GM12878 (cell line): ENCODE measurements at regions not wholly inside any gene's neighbourhood (a gene's known extent, or its start where the extent isn't known, plus 50 kb on each side); places are given as distances from the start of the nearest gene placed in this dataset.

Source experiments
- ATAC-seq: fragments of 200-7000 bp; cut with Tn5 transposase; 3 replicates; pipeline ENCODE4 v1.9.1; 2020; ENCODE audit warnings: mild to moderate bottlenecking, moderate library complexity
- BruUV-seq: library from RNA; stranded (reverse); fragments of 400-500 nt; replicated peaks from 2 replicates; lab custom pipeline; 2021; lab: Mats Ljungman, UMichigan
- CTCF ChIA-PET: fragments of 300-600 bp; sonication (Branson Sonifier 250); formaldehyde crosslinking; extraction: SDS; loops from one replicate; lab custom pipeline; 2021; ENCODE audit warnings: inconsistent platforms; lab: Yijun Ruan, JAX
- POLR2A ChIA-PET: fragments of 350-600 bp; formaldehyde crosslinking; extraction: SDS; loops from one replicate; lab custom pipeline; 2021; ENCODE audit warnings: inconsistent platforms; lab: Charles Lee
- RAD21 ChIA-PET: fragments of 300-600 bp; sonication (Branson Sonifier 250); formaldehyde crosslinking; loops from one replicate; lab custom pipeline; 2023; ENCODE audit warnings: antibody characterized with exemption; ENCODE audit not compliant: unreplicated experiment; lab: Charles Lee
- SMC1A ChIA-PET: fragments of 300-600 bp; sonication (Branson Sonifier 250); formaldehyde crosslinking; loops from one replicate; lab custom pipeline; 2023; ENCODE audit not compliant: unreplicated experiment, uncharacterized antibody; lab: Charles Lee
- DNase-seq: peaks from one replicate; pipeline ENCODE4 v3.0.0-alpha.2; 2011; ENCODE audit warnings: low read depth, low spot score
- FAIRE-seq: peaks from 3 replicates; lab custom pipeline; 2011; peaks lifted over from hg19 to GRCh38; lab: Jason Lieb, UNC
- H2AFZ ChIP-seq: 2 replicates; pipeline ENCODE4 v1.6.0; 2011; ENCODE audit warnings: low read depth, low read length, control low read depth; ENCODE audit not compliant: control insufficient read depth
- H3K27ac ChIP-seq: 2 replicates; pipeline ENCODE4 v1.5.1; 2011; ENCODE audit warnings: control low read depth; ENCODE audit not compliant: control insufficient read depth, insufficient read depth
- H3K27me3 ChIP-seq, 2 experiments: replicated peaks in 1 of 2; 2 replicates each; pipeline versions ENCODE4 v1.6.0 to v1.6.1; 2011; ENCODE audit warnings: low read length in 1 of 2; ENCODE audit not compliant: control insufficient read depth in 2 of 2, insufficient read depth in 2 of 2
- H3K36me3 ChIP-seq, 2 experiments: 2 replicates each; pipeline ENCODE4 v1.5.1; 2011; ENCODE audit warnings: low read length in 1 of 2; ENCODE audit not compliant: control insufficient read depth in 2 of 2, insufficient read depth in 2 of 2
- H3K4me1 ChIP-seq: 2 replicates; pipeline ENCODE4 v1.6.1; 2011; ENCODE audit warnings: mild to moderate bottlenecking, low read length, moderate library complexity, mixed read lengths; ENCODE audit not compliant: control insufficient read depth, insufficient read depth
- H3K4me2 ChIP-seq: 2 replicates; pipeline ENCODE4 v1.6.0; 2011; ENCODE audit warnings: control low read depth; ENCODE audit not compliant: control insufficient read depth, insufficient read depth
- H3K4me3 ChIP-seq: fragments of 200-600 bp; sonication (generic); 2 replicates; pipeline ENCODE4 v1.5.1; 2016
- H3K79me2 ChIP-seq: 2 replicates; pipeline ENCODE4 v1.6.0; 2011; ENCODE audit warnings: low read length; ENCODE audit not compliant: control insufficient read depth, insufficient read depth
- H3K9ac ChIP-seq: 2 replicates; pipeline ENCODE4 v1.8.0; 2011; ENCODE audit warnings: low read length, control low read depth, mixed read lengths; ENCODE audit not compliant: control insufficient read depth, insufficient read depth
- H3K9me3 ChIP-seq: replicated peaks from 3 replicates; pipeline ENCODE4 v1.5.1; 2011; ENCODE audit warnings: mild to moderate bottlenecking, low read length; ENCODE audit not compliant: control insufficient read depth, insufficient read depth
- H4K20me1 ChIP-seq: 2 replicates; pipeline ENCODE4 v1.6.0; 2011; ENCODE audit not compliant: control insufficient read depth, insufficient read depth
- BACH1 ChIP-seq: fragments of 450-650 bp; IDR thresholded peaks from 2 replicates; pipeline ENCODE4 v1.6.1; 2017; ENCODE audit warnings: mild to moderate bottlenecking, borderline replicate concordance
- BMI1 ChIP-seq: fragments of 450-650 bp; IDR thresholded peaks from 2 replicates; pipeline ENCODE4 v1.6.1; 2016; ENCODE audit warnings: mild to moderate bottlenecking, moderate library complexity, borderline replicate concordance
- DPF2 ChIP-seq: fragments of 450-650 bp; IDR thresholded peaks from 2 replicates; pipeline ENCODE4 v1.6.1; 2017; ENCODE audit warnings: mild to moderate bottlenecking
- IKZF1 ChIP-seq: fragments of 450-650 bp; conservative IDR thresholded peaks from 2 replicates; pipeline ENCODE4 v1.6.1; 2017; ENCODE audit warnings: antibody characterized with exemption, mild to moderate bottlenecking
- LARP7 ChIP-seq: fragments of 450-650 bp; IDR thresholded peaks from 2 replicates; pipeline ENCODE4 v1.6.1; 2017; ENCODE audit warnings: mild to moderate bottlenecking
- MTA2 ChIP-seq: fragments of 450-650 bp; IDR thresholded peaks from 2 replicates; pipeline ENCODE4 v1.6.1; 2016; ENCODE audit warnings: low read depth, mild to moderate bottlenecking, moderate library complexity
- NFIC ChIP-seq: IDR thresholded peaks from 2 replicates; pipeline ENCODE4 v1.6.1; 2012; ENCODE audit warnings: low read depth, mild to moderate bottlenecking, inconsistent platforms, low read length, moderate library complexity
- POLR2AphosphoS2 ChIP-seq: IDR thresholded peaks from 2 replicates; pipeline ENCODE4 v1.6.1; 2011; ENCODE audit warnings: low read depth, mild to moderate bottlenecking, low read length, improper control_type of control experiment, moderate library complexity
- PRDM15 ChIP-seq: fragments of 450-650 bp; formaldehyde crosslinking; IDR thresholded peaks from 2 replicates; pipeline ENCODE4 v1.4.0; 2020; ENCODE audit warnings: mild to moderate bottlenecking, moderate library complexity
- REST ChIP-seq: IDR thresholded peaks from 2 replicates; pipeline ENCODE4 v1.6.1; 2012; ENCODE audit warnings: mild to moderate bottlenecking, low read depth, low read length
- SUPT20H ChIP-seq: IDR thresholded peaks from 2 replicates; pipeline ENCODE4 v1.6.1; 2011; ENCODE audit warnings: low read depth, mild to moderate bottlenecking, low read length, moderate library complexity, borderline replicate concordance; ENCODE audit not compliant: control insufficient read depth
- TCF3 ChIP-seq: IDR thresholded peaks from 2 replicates; pipeline ENCODE4 v1.6.1; 2012; ENCODE audit warnings: low read depth, mild to moderate bottlenecking, low read length, borderline replicate concordance; ENCODE audit not compliant: insufficient read depth
- ZBTB4 ChIP-seq: fragments of 450-650 bp; formaldehyde crosslinking; IDR thresholded peaks from 2 replicates; pipeline ENCODE4 v1.4.0; 2022; ENCODE audit warnings: mild to moderate bottlenecking, moderate library complexity
- ZSCAN29 ChIP-seq: fragments of 450-650 bp; IDR thresholded peaks from 2 replicates; pipeline ENCODE4 v1.6.1; 2017; ENCODE audit warnings: mild to moderate bottlenecking, moderate library complexity
- WGBS: methylation state at CpG from one replicate; pipeline ENCODE4 v1.1.6; 2016; ENCODE audit warnings: low lambda C conversion rate; ENCODE audit not compliant: insufficient replicate concordance, insufficient coverage; ENCODE audit errors: missing lambda C conversion rate; 5-methylcytosine and 5-hydroxymethylcytosine counted together
- in situ Hi-C: fragments of 300-500 bp; cut with MboI; formaldehyde crosslinking; loops from 9 replicates; pipeline ENCODE4 v1.14.3; 2018; ENCODE audit warnings: mixed read lengths
- intact Hi-C: fragments of 100-400 bp; cut with micrococcal nuclease; formaldehyde crosslinking; loops from one replicate; pipeline ENCODE4 v1.14.2; 2022; ENCODE audit not compliant: unreplicated experiment

GRCh38 chr17:73874008-73874720 is 229.9 kb upstream of the SDK2 start:
- no TSS peak for BruUV-seq
- SMC1A ChIA-PET, result no interaction called here
- POLR2A ChIA-PET, result no interaction called here
- DNase-seq, result peak; percentile 27
- Histone ChIP-seq H3K4me2 (no peak overlapping the region), H3K27ac (no peak overlapping the region), H3K9ac (no peak overlapping the region), H3K36me3 (no peaks in the 10 kb centered on the region), H2AFZ (no peak overlapping the region), H4K20me1 (no peaks in the 10 kb centered on the region), H3K9me3 (no peaks in the 10 kb centered on the region; the same call in 2 of the 3 replicates), H3K27me3 (no peaks in the 10 kb centered on the region; a peak in 1 of 4 replicates), H3K4me1 (peaks cover 5% of the 10 kb centered on the region; the same call in 1 of the 2 replicates), H3K79me2 (no peaks in the 10 kb centered on the region), H3K4me3 (no peak overlapping the region)
- CTCF ChIA-PET, result no interaction called here
- ATAC-seq, result peak; percentile 94
- in situ Hi-C loops, result no loop called here
- 27% methylated on average over 6 of the region's 6 CpGs for WGBS
- FAIRE-seq, result no peak
- intact Hi-C loops, result no loop called here
- RAD21 ChIA-PET, result no interaction called here
- TF ChIP-seq ZBTB4 (CRISPR knock-in tag), result no peak
- no peak for TF ChIP-seq SUPT20H
- TF ChIP-seq DPF2, result no peak
- TF ChIP-seq ZSCAN29, result no peak
- TF ChIP-seq BACH1, result peak; percentile 44; the same call in 1 of the 2 replicates
- TF ChIP-seq REST, result no peak
- 0 out of 2 replicates have a peak, but pooled peaks have one; percentile 13 for TF ChIP-seq IKZF1
- no peak for TF ChIP-seq NFIC
- no peak for TF ChIP-seq BMI1
- TF ChIP-seq TCF3, result no peak
- no peak for TF ChIP-seq PRDM15 (CRISPR knock-in tag)
- no peak for TF ChIP-seq POLR2AphosphoS2
- TF ChIP-seq MTA2, result no peak
- no peak for TF ChIP-seq LARP7
